Colonic mucosa (tissue), 4 donors: ENCODE measurements at regions not wholly inside any gene's neighbourhood (a gene's known extent, or its start where the extent isn't known, plus 50 kb on each side); places are given as distances from the start of the nearest gene placed in this dataset.
"Not testable (repeated sequence)": the region's sequence is repeated elsewhere in the genome, so short reads cannot be mapped to it uniquely, and the experiment has no call there.

Experiments
- DNase-seq: peaks from one replicate; pipeline ENCODE4 v3.0.0-alpha.2; 2020
- H3K27ac ChIP-seq: fragments of 200-600 bp; one replicate; pipeline ENCODE4 v1.8.0; 2021
- H3K27me3 ChIP-seq: fragments of 200-600 bp; one replicate; pipeline ENCODE4 v1.8.0; 2021
- H3K36me3 ChIP-seq: fragments of 200-600 bp; one replicate; pipeline ENCODE4 v1.8.0; 2021
- H3K4me1 ChIP-seq: fragments of 200-600 bp; one replicate; pipeline ENCODE4 v1.8.0; 2021; ENCODE audit warnings: mild to moderate bottlenecking
- H3K4me3 ChIP-seq: fragments of 200-600 bp; one replicate; pipeline ENCODE4 v1.8.0; 2021
- H3K9ac ChIP-seq, 2 donors: one replicate each; pipeline ENCODE4 v1.7.0; 2013; ENCODE audit warnings: control low read depth in 2 of 2, low read depth in 2 of 2, low read length in 2 of 2
- H3K9me3 ChIP-seq: fragments of 200-600 bp; one replicate; pipeline ENCODE4 v1.8.0; 2021
- intact Hi-C: fragments of 100-400 bp; cut with DNase I; formaldehyde crosslinking; loops from one replicate; pipeline ENCODE4 v1.14.1; 2022
- donor health status: healthy.
- donor health status: DM: no; HTN: no; CAD: no.
- donor health status: DM: no; HTN: no; CAD: no.

GRCh38 chr17:64800987-64801386, 118.3 kb downstream of the LRRC37A3 start:
- H3K9ac ChIP-seq, DNase-seq, H3K4me1 ChIP-seq, H3K27me3 ChIP-seq, H3K9me3 ChIP-seq, H3K36me3 ChIP-seq, H3K4me3 ChIP-seq, H3K27ac ChIP-seq, intact Hi-C loops: not testable (repeated sequence)

GRCh38 chr17:64800361-64800895, 118.8 kb downstream of the LRRC37A3 start:
- H3K4me3 ChIP-seq, H3K36me3 ChIP-seq, DNase-seq, H3K4me1 ChIP-seq, H3K27me3 ChIP-seq, H3K9me3 ChIP-seq, H3K27ac ChIP-seq, intact Hi-C loops, H3K9ac ChIP-seq: not testable (repeated sequence)

- intact Hi-C loops, H3K4me3 ChIP-seq, DNase-seq, H3K27ac ChIP-seq, H3K27me3 ChIP-seq, H3K36me3 ChIP-seq, H3K4me1 ChIP-seq, H3K9ac ChIP-seq, H3K9me3 ChIP-seq: not testable (repeated sequence)
These were observed 119.6 kb downstream of the LRRC37A3 start for GRCh38 chr17:64799543-64800188.

- DNase-seq, H3K4me3 ChIP-seq, H3K27ac ChIP-seq, H3K9me3 ChIP-seq, intact Hi-C loops, H3K4me1 ChIP-seq, H3K9ac ChIP-seq, H3K27me3 ChIP-seq, H3K36me3 ChIP-seq: not testable (repeated sequence)
These were observed 120.3 kb downstream of the LRRC37A3 start for GRCh38 chr17:64798961-64799360.

- H3K36me3 ChIP-seq, H3K4me3 ChIP-seq, DNase-seq, H3K27me3 ChIP-seq, H3K27ac ChIP-seq, intact Hi-C loops, H3K4me1 ChIP-seq, H3K9me3 ChIP-seq, H3K9ac ChIP-seq: not testable (repeated sequence)
These were observed 120.8 kb downstream of the LRRC37A3 start for GRCh38 chr17:64798489-64798790.

GRCh38 chr17:64797746-64798488, 121.4 kb downstream of the LRRC37A3 start:
- H3K27ac ChIP-seq, H3K9ac ChIP-seq, H3K27me3 ChIP-seq, H3K9me3 ChIP-seq, H3K4me1 ChIP-seq, H3K36me3 ChIP-seq, H3K4me3 ChIP-seq, intact Hi-C loops, DNase-seq: not testable (repeated sequence)

- H3K9me3 ChIP-seq, H3K36me3 ChIP-seq, H3K4me3 ChIP-seq, H3K27me3 ChIP-seq, intact Hi-C loops, H3K9ac ChIP-seq, DNase-seq, H3K4me1 ChIP-seq: not testable (repeated sequence)
- peak overlapping the region; percentile 82 for H3K27ac ChIP-seq
These were observed 123.9 kb downstream of the LRRC37A3 start for GRCh38 chr17:64795342-64795741.

- H3K9me3 ChIP-seq, H3K36me3 ChIP-seq, H3K4me1 ChIP-seq, intact Hi-C loops, H3K27me3 ChIP-seq, H3K9ac ChIP-seq, H3K4me3 ChIP-seq: not testable (repeated sequence)
- peak overlapping the region; percentile 82 for H3K27ac ChIP-seq
- peak; percentile 57 for DNase-seq
These were observed 124.6 kb downstream of the LRRC37A3 start for GRCh38 chr17:64794548-64795274.

GRCh38 chr17:64794113-64794512, 125.2 kb downstream of the LRRC37A3 start:
- H3K36me3 ChIP-seq, H3K4me1 ChIP-seq, H3K27me3 ChIP-seq, H3K9ac ChIP-seq, H3K9me3 ChIP-seq, intact Hi-C loops, H3K4me3 ChIP-seq: not testable (repeated sequence)
- peak overlapping the region; percentile 82 for H3K27ac ChIP-seq
- DNase-seq: peak; percentile 40

GRCh38 chr17:64792793-64793575, 126.3 kb downstream of the LRRC37A3 start:
- H3K36me3 ChIP-seq, H3K4me3 ChIP-seq, H3K27me3 ChIP-seq, H3K9ac ChIP-seq, H3K9me3 ChIP-seq, intact Hi-C loops, H3K4me1 ChIP-seq: not testable (repeated sequence)
- peak; percentile 51 for DNase-seq
- H3K27ac ChIP-seq: peak overlapping the region; percentile 32

GRCh38 chr17:64792276-64792675, 127.0 kb downstream of the LRRC37A3 start:
- H3K27ac ChIP-seq, H3K4me1 ChIP-seq, H3K4me3 ChIP-seq, H3K9ac ChIP-seq, DNase-seq, H3K9me3 ChIP-seq, H3K36me3 ChIP-seq, H3K27me3 ChIP-seq, intact Hi-C loops: not testable (repeated sequence)

- H3K27me3 ChIP-seq, intact Hi-C loops, H3K9ac ChIP-seq, H3K4me1 ChIP-seq, H3K36me3 ChIP-seq, H3K4me3 ChIP-seq, H3K27ac ChIP-seq, DNase-seq, H3K9me3 ChIP-seq: not testable (repeated sequence)
These were observed 127.6 kb downstream of the LRRC37A3 start for GRCh38 chr17:64791691-64792090.

GRCh38 chr17:64791226-64791625, 128.1 kb downstream of the LRRC37A3 start:
- DNase-seq, H3K27me3 ChIP-seq, H3K4me3 ChIP-seq, H3K9ac ChIP-seq, intact Hi-C loops, H3K36me3 ChIP-seq, H3K27ac ChIP-seq, H3K9me3 ChIP-seq, H3K4me1 ChIP-seq: not testable (repeated sequence)
